NT2/D1 (cell line): ENCODE measurements at regions not wholly inside any gene's neighbourhood (a gene's known extent, or its start where the extent isn't known, plus 50 kb on each side); places are given as distances from the start of the nearest gene placed in this dataset.

Experiments
- DNase-seq: peaks from one replicate; pipeline ENCODE4 v3.0.0-alpha.2; 2011; ENCODE audit warnings: low read depth, low spot score
- H3K27me3 ChIP-seq: 2 replicates; pipeline ENCODE4 v1.6.0; 2011; ENCODE audit warnings: mild to moderate bottlenecking; ENCODE audit not compliant: insufficient read length, insufficient read depth
- H3K36me3 ChIP-seq: 2 replicates; pipeline ENCODE4 v1.6.1; 2011; ENCODE audit warnings: mild to moderate bottlenecking, low read length, mixed read lengths; ENCODE audit not compliant: insufficient read depth, insufficient read length
- H3K4me1 ChIP-seq: 2 replicates; pipeline ENCODE4 v1.5.1; 2011; ENCODE audit not compliant: insufficient read depth, insufficient read length
- H3K4me3 ChIP-seq: 2 replicates; pipeline ENCODE4 v1.5.1; 2011; ENCODE audit warnings: low read depth; ENCODE audit not compliant: insufficient read length
- H3K9ac ChIP-seq: 2 replicates; pipeline ENCODE4 v1.6.0; 2011; ENCODE audit warnings: low read depth; ENCODE audit not compliant: insufficient read length
- H3K9me3 ChIP-seq: 2 replicates; pipeline ENCODE4 v1.5.1; 2011; ENCODE audit warnings: mild to moderate bottlenecking, low read length; ENCODE audit not compliant: insufficient read depth
- SUZ12 ChIP-seq: IDR thresholded peaks from 2 replicates; pipeline ENCODE4 v1.6.1; 2011; ENCODE audit not compliant: insufficient read length, insufficient read depth; ENCODE audit errors: extremely low read depth
- YY1 ChIP-seq: IDR thresholded peaks from 2 replicates; pipeline ENCODE4 v1.6.1; 2011; ENCODE audit not compliant: insufficient read length, insufficient read depth
- ZNF274 ChIP-seq: IDR thresholded peaks from 2 replicates; pipeline ENCODE4 v1.6.1; 2011; ENCODE audit warnings: mild to moderate bottlenecking, low read depth, low read length

DNA sequence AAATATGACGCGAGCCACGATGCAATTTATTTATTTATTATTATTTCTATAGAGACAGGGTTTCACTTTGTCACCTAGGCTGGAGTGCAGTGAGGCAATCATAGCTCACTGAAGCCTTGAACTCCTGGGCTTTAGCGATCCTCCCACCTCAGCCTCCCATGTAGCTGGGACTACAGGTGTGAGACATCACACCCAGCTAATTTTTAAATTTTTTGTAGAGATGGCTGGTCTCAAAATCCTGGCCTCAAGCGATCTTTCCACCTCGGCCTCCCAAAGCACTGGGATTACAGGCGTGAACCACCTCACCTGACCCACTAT is 63.6 kb downstream of the IRF2BP2 start:
- Histone ChIP-seq H3K4me1 (peaks cover 9% of the 10 kb centered on the region), H3K4me3 (no peak overlapping the region), H3K9ac (no peak overlapping the region), H3K27me3 (no peaks in the 10 kb centered on the region), H3K9me3 (no peaks in the 10 kb centered on the region), H3K36me3 (no peaks in the 10 kb centered on the region)
- TF ChIP-seq YY1 (no peak), ZNF274 (no peak), SUZ12 (no peak)
- no peak for DNase-seq

DNA sequence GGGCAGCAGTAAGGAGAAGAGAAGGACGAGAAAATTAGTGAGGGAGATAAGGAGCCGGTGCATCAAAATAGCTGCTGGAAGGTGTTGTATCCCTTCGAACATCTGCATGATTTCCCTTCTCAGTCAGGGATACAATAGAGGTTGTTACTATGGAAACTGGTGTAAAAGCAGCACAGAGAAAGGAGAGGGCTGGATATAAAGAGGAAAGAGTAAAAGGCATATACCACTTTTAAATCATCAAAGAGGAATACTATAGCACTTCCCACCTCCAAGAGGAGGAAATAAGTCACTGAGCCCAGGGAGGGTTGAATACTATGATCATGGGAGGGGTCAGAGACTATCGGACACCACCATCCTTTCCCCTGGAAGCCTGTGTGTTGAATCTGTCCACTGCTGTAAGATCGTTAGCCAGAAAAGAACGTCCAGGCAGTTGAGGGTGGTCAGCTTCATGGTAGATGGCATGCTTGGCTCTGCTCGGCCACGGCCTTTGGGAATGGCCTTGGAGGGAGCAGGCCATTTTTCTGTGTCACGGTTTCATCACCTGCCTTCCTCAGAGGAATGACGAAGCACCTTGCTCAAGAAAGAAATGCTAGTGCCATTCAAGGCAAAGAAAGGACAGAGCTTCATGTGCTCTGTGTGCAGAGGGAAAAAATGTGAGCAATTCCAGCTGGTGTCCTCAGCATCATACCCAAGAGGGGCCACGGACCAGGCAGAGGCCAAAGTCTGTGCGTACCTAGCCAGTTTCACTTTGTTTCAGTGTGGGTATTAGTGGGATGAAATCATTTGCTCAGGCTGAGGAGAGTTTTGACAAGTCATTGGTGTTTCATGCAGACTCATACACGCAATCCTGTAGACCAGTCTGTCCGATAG is 64.2 kb downstream of the IRF2BP2 start:
- peaks cover 4% of the 10 kb centered on the region; the same call in 1 of the 2 replicates for H3K9me3 ChIP-seq
- TF ChIP-seq SUZ12 (no peak), ZNF274 (no peak), YY1 (no peak)
- H3K4me1 ChIP-seq, result peaks cover 6% of the 10 kb centered on the region
- no peak overlapping the region for H3K4me3 ChIP-seq
- H3K9ac ChIP-seq, result no peak overlapping the region
- H3K27me3 ChIP-seq, result no peaks in the 10 kb centered on the region
- no peak for DNase-seq
- no peaks in the 10 kb centered on the region for H3K36me3 ChIP-seq

DNA sequence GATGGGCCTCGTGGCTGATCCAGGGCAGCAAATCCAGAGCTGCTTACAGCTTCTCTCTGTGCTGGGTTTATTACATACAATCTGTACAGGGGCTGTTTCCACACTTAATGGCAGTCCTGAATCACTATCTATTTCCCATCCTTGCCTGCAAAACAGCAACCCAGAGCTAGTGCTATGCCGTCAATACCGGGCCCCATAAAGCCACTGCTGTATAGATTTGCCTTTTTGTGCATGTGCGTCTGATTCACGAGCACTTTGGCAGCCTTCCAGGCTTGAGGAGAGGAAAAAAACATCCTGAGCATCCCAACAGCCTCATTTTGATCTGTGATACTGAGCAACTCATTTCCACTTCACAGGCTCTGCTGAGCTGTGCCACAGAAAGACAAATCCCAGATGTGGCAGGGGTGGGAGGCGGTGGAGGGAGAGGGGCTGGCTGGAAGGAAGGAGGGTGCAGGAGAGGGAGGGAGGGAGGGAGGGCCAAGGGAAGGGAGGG is 65.2 kb upstream of the TARBP1 start:
- Histone ChIP-seq H3K27me3 (no peaks in the 10 kb centered on the region), H3K36me3 (no peaks in the 10 kb centered on the region), H3K9ac (no peak overlapping the region), H3K9me3 (peaks cover 11% of the 10 kb centered on the region; the same call in 1 of the 2 replicates), H3K4me1 (no peaks in the 10 kb centered on the region), H3K4me3 (no peak overlapping the region)
- DNase-seq, result no peak
- TF ChIP-seq YY1, result no peak
- TF ChIP-seq ZNF274, result no peak
- no peak for TF ChIP-seq SUZ12

DNA sequence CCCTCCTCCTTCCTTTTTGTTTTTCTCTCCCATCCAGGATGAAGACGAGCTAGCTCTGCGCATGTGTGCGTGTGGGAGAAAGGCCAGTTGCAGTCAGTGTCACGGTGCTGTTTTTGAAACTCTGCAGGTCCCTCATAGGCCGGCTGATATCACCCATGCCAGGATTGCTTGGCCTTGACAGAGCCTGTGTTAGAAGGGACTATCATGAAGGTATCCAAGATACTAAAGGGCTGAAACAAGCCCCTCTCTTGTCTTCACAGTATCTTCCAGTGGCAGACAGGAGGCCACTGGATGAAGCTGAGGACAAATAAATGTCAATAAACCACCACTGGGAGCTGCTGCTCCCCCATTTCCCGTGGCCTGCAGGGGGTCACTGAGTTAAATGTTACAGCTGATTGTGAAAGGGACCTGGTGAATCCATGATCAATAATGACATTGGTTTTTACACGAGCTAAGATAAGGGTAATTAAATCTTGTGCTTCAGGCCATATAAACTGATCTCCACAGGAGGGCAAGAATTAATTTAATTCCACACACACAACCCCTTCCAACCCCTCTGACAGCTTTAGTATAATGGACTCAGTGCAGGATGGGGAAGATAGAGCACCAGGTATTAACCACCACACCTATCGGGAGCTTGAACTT is 64.6 kb upstream of the TARBP1 start:
- Histone ChIP-seq H3K36me3 (no peaks in the 10 kb centered on the region), H3K4me3 (no peak overlapping the region), H3K27me3 (no peaks in the 10 kb centered on the region), H3K9me3 (peaks cover 11% of the 10 kb centered on the region; the same call in 1 of the 2 replicates), H3K9ac (no peak overlapping the region), H3K4me1 (no peaks in the 10 kb centered on the region)
- TF ChIP-seq YY1 (no peak), ZNF274 (no peak), SUZ12 (no peak)
- DNase-seq, result no peak

DNA sequence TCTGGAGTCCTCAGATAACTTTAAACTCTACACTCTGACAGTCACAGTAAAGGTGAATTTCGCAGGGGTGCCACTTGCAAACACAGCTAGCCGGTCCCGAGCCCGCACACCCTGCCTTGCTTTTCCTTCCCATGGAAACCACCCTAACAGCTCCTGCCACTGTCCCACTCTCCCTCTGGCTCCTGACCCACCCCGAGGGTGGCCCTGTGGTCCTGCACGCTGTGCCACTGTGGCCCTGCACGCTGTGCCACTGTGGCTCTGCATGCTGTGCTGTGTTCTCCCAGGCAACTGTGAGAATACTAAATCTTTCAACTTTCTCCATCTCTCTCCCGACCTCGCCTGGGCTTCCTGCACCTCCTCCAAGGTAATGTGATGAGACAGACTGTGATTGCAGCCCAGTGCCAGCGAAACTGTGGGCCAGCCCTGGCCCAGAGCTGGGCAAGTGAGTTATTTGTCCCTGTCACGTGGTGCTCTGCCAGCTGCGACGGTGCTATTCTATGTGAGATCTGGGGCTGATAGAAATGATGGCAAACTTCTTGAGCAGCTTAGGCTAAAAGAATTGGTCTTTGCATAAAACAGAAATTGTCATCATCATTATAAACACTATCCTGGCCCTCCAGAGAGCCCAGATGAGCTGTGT is 63.4 kb upstream of the TARBP1 start:
- H3K4me1 ChIP-seq, result no peaks in the 10 kb centered on the region
- no peaks in the 10 kb centered on the region for H3K36me3 ChIP-seq
- no peak for DNase-seq
- no peaks in the 10 kb centered on the region for H3K27me3 ChIP-seq
- peaks cover 11% of the 10 kb centered on the region; the same call in 1 of the 2 replicates for H3K9me3 ChIP-seq
- no peak overlapping the region for H3K9ac ChIP-seq
- TF ChIP-seq SUZ12, result no peak
- no peak for TF ChIP-seq YY1
- no peak for TF ChIP-seq ZNF274
- H3K4me3 ChIP-seq, result no peak overlapping the region

DNA sequence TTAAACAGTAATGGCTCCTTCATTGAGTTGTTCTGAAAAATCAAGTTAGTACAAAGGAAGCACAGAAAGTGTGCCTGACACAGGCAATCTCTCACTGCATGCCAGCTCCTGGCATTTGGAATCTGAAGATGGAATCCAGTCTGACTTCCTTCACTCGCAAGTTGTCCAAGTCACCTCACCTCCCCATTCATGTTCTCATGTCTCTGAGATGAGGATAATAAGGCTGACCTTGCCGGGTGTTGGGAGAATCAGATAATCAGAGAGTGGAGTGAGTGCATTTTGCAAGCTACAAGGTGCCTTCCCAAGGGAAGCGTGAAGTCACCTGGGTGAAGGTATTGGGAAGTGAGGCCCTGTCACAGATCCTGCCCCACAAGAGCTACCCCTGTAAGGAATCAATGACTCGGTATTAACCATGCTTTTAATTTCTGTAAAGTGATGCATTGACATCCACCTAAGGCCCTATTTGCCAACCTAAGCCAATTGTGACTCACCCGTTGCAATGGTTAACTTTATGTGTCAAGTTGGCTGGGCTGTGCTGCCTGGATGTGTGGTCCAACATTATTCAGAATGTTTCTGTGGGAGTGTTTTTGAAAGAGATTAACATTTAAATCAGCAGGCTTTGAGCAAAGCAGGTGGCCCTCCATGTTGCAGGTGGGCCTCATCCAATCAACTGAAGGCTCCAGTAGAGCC is 62.5 kb upstream of the TARBP1 start:
- Histone ChIP-seq H3K4me1 (no peaks in the 10 kb centered on the region), H3K4me3 (no peak overlapping the region), H3K27me3 (no peaks in the 10 kb centered on the region), H3K9me3 (peaks cover 11% of the 10 kb centered on the region; the same call in 1 of the 2 replicates), H3K36me3 (no peaks in the 10 kb centered on the region), H3K9ac (no peak overlapping the region)
- no peak for DNase-seq
- TF ChIP-seq YY1 (no peak), ZNF274 (no peak), SUZ12 (no peak)

DNA sequence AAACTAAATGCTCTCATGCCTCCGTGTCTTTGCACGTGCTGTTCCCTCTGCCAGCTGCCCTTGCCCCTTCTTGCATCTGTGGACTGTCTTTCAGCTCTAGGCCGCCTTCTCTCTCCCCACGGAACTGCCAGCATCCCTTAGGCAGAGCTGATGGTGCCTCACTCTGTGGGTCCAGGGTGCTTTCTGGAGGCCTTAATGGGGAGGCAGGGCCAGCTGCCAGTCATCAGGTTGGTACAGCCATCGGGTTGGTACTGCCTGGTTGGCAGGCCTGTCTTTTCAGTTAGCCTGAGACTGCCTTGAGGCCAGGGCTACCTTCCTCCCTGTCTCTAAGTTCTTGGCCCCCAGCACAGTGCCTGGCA is 61.4 kb upstream of the TARBP1 start:
- TF ChIP-seq ZNF274 (no peak), SUZ12 (no peak), YY1 (no peak)
- Histone ChIP-seq H3K27me3 (no peaks in the 10 kb centered on the region), H3K9ac (no peak overlapping the region), H3K9me3 (peaks cover 11% of the 10 kb centered on the region; the same call in 1 of the 2 replicates), H3K36me3 (no peaks in the 10 kb centered on the region), H3K4me1 (no peaks in the 10 kb centered on the region), H3K4me3 (no peak overlapping the region)
- no peak for DNase-seq
